HCT116 (cell line): ENCODE measurements at regions not wholly inside any gene's neighbourhood (a gene's known extent, or its start where the extent isn't known, plus 50 kb on each side); places are given as distances from the start of the nearest gene placed in this dataset.

Source experiments
- ATAC-seq: fragments of 200-7000 bp; cut with Tn5 transposase; 2 replicates; pipeline ENCODE4 v1.9.1; 2020; ENCODE audit warnings: mild to moderate bottlenecking, moderate library complexity
- BruUV-seq: library from RNA; stranded (reverse); fragments of 400-500 nt; replicated peaks from 2 replicates; lab custom pipeline; 2021; lab: Mats Ljungman, UMichigan
- CTCF ChIA-PET: fragments of 300-600 bp; sonication (Branson Sonifier 250); formaldehyde crosslinking; loops from one replicate; lab custom pipeline; 2021; ENCODE audit warnings: antibody characterized with exemption; lab: Charles Lee
- POLR2A ChIA-PET: fragments of 300-600, 350-600 bp; sonication (Branson Sonifier 250); formaldehyde crosslinking; loops from one replicate; lab custom pipeline; 2021; ENCODE audit warnings: antibody characterized with exemption; lab: Charles Lee
- RAD21 ChIA-PET, 2 experiments: fragments of 300-600 bp; sonication (Branson Sonifier 250); formaldehyde crosslinking; loops; one replicate each; lab custom pipeline; 2023; ENCODE audit warnings: low total read pairs in 2 of 2; ENCODE audit not compliant: uncharacterized antibody in 2 of 2, unreplicated experiment in 2 of 2, low non-redundant PET in 1 of 2; lab: Charles Lee
- DNase-seq: peaks from one replicate; pipeline ENCODE4 v3.0.0-alpha.2; 2010; ENCODE audit warnings: low read depth, low spot score
- H2AFZ ChIP-seq: fragments of 200-600 bp; shearing (Covaris generic), sonication (generic); 2 replicates; pipeline ENCODE4 v1.6.1; 2017; ENCODE audit warnings: low read depth, mixed run types, mixed read lengths, antibody characterized with exemption, low read length; ENCODE audit not compliant: poor library complexity, severe bottlenecking
- H3K27ac ChIP-seq: 2 replicates; pipeline ENCODE4 v1.5.1; 2012; ENCODE audit warnings: low read depth, low read length
- H3K27me3 ChIP-seq: fragments of 200-600 bp; sonication (generic); 2 replicates; pipeline ENCODE4 v1.6.1; 2016; ENCODE audit warnings: mixed run types, low read length, mixed read lengths; ENCODE audit not compliant: insufficient read depth
- H3K36me3 ChIP-seq, 2 experiments: fragments of 200-500 bp in 1 of 2; fragments of 200-600 bp in 1 of 2; sonication (Bioruptor generic) in 1 of 2; sonication (generic) in 1 of 2; 2 replicates each; pipeline versions ENCODE4 v1.5.1 to v1.6.1; 2014 to 2016; ENCODE audit warnings: low read length in 2 of 2, inconsistent platforms in 1 of 2, mixed read lengths in 1 of 2, mixed run types in 1 of 2; ENCODE audit not compliant: insufficient read depth in 2 of 2, control insufficient read depth in 1 of 2
- H3K4me1 ChIP-seq, 2 experiments: fragments of 200-600 bp in 1 of 2; sonication (generic) in 1 of 2; 2 replicates each; pipeline versions ENCODE4 v1.5.1 to v1.6.1; 2012 to 2017; ENCODE audit warnings: low read length in 2 of 2, inconsistent platforms in 1 of 2, mild to moderate bottlenecking in 1 of 2, mixed read lengths in 1 of 2, mixed run types in 1 of 2, moderate library complexity in 1 of 2; ENCODE audit not compliant: insufficient read depth in 2 of 2, control insufficient read depth in 1 of 2
- H3K4me2 ChIP-seq: fragments of 200-600 bp; sonication (generic); 2 replicates; pipeline ENCODE4 v1.6.1; 2017; ENCODE audit warnings: mixed run types, low read length, mixed read lengths
- H3K4me3 ChIP-seq, 2 experiments: fragments of 200-600 bp in 1 of 2; sonication (generic) in 1 of 2; replicated peaks in 1 of 2; 2 replicates each; pipeline ENCODE4 v1.5.1; 2011 to 2016; ENCODE audit warnings: low read length in 2 of 2, control low read depth in 1 of 2, low read depth in 1 of 2, mild to moderate bottlenecking in 1 of 2, mixed read lengths in 1 of 2, mixed run types in 1 of 2
- H3K79me2 ChIP-seq: fragments of 200-600 bp; sonication (generic); 2 replicates; pipeline ENCODE4 v1.6.1; 2017; ENCODE audit warnings: mild to moderate bottlenecking, mixed run types, low read length, moderate library complexity, mixed read lengths; ENCODE audit not compliant: insufficient read depth
- H3K9ac ChIP-seq: fragments of 200-600 bp; sonication (generic); 2 replicates; pipeline ENCODE4 v1.6.1; 2016; ENCODE audit warnings: low read length, mixed read lengths
- H3K9me2 ChIP-seq: fragments of 200-600 bp; sonication (generic), shearing (Covaris generic); 2 replicates; pipeline ENCODE4 v1.6.1; 2017; ENCODE audit warnings: mixed run types, mild to moderate bottlenecking, moderate library complexity; ENCODE audit not compliant: insufficient read depth
- H3K9me3 ChIP-seq, 2 experiments: fragments of 200-500 bp in 1 of 2; fragments of 200-600 bp in 1 of 2; sonication (Bioruptor generic) in 1 of 2; sonication (generic) in 1 of 2; 2 replicates each; pipeline ENCODE4 v1.6.1; 2014 to 2017; ENCODE audit warnings: low read length in 2 of 2, mixed read lengths in 2 of 2, inconsistent platforms in 1 of 2, low read depth in 1 of 2, mild to moderate bottlenecking in 1 of 2, mixed run types in 1 of 2, moderate library complexity in 1 of 2; ENCODE audit not compliant: control insufficient read depth in 1 of 2, insufficient read depth in 1 of 2
- H4K20me1 ChIP-seq: fragments of 200-600 bp; sonication (generic), shearing (Covaris generic); 2 replicates; pipeline ENCODE4 v1.6.1; 2017; ENCODE audit warnings: mixed run types, mild to moderate bottlenecking, moderate library complexity; ENCODE audit not compliant: insufficient read depth
- ATF3 ChIP-seq: IDR thresholded peaks from 2 replicates; pipeline ENCODE4 v1.6.1; 2012
- CBX3 ChIP-seq: IDR thresholded peaks from 2 replicates; pipeline ENCODE4 v1.6.1; 2012; ENCODE audit warnings: low read depth
- CEBPB ChIP-seq: IDR thresholded peaks from 2 replicates; pipeline ENCODE4 v1.6.1; 2012; ENCODE audit warnings: low read depth
- CTCF ChIP-seq, 3 experiments: fragments of 200-600 bp in 1 of 3; sonication (generic) in 1 of 3; IDR thresholded peaks in 2 of 3; conservative IDR thresholded peaks in 1 of 3; 2 replicates each; pipeline ENCODE4 v1.5.1; 2012 to 2017; ENCODE audit warnings: low read depth in 2 of 3, low read length in 2 of 3, antibody characterized with exemption in 1 of 3, borderline replicate concordance in 1 of 3, control low read depth in 1 of 3, mild to moderate bottlenecking in 1 of 3, mixed read lengths in 1 of 3, mixed run types in 1 of 3, moderate library complexity in 1 of 3; ENCODE audit not compliant: insufficient read depth in 1 of 3
- EGR1 ChIP-seq: IDR thresholded peaks from 2 replicates; pipeline ENCODE4 v1.6.1; 2012; ENCODE audit warnings: low read depth
- ELF1 ChIP-seq: IDR thresholded peaks from 2 replicates; pipeline ENCODE4 v1.6.1; 2012; ENCODE audit warnings: low read depth, borderline replicate concordance
- EZH2 ChIP-seq: fragments of 200-600 bp; sonication (generic); IDR thresholded peaks from 2 replicates; pipeline ENCODE4 v1.6.1; 2017; ENCODE audit warnings: antibody characterized with exemption, mixed run types
- EZH2phosphoT487 ChIP-seq: fragments of 200-600 bp; IDR thresholded peaks from 2 replicates; pipeline ENCODE4 v1.6.1; 2018; ENCODE audit warnings: antibody characterized with exemption, borderline replicate concordance
- MAX ChIP-seq: IDR thresholded peaks from 2 replicates; pipeline ENCODE4 v1.6.1; 2012
- POLR2A ChIP-seq: IDR thresholded peaks from 2 replicates; pipeline ENCODE4 v1.7.0; 2011; ENCODE audit warnings: borderline replicate concordance; ENCODE audit not compliant: insufficient read depth, insufficient read length; ENCODE audit errors: extremely low read depth
- POLR2AphosphoS5 ChIP-seq: IDR thresholded peaks from 2 replicates; pipeline ENCODE4 v1.6.1; 2011; ENCODE audit warnings: mild to moderate bottlenecking, low read depth, low read length, moderate library complexity
- RAD21 ChIP-seq: IDR thresholded peaks from 2 replicates; pipeline ENCODE4 v1.6.1; 2012; ENCODE audit warnings: low read depth, mild to moderate bottlenecking
- REST ChIP-seq: IDR thresholded peaks from 2 replicates; pipeline ENCODE4 v1.6.1; 2012; ENCODE audit warnings: low read depth
- SIN3A ChIP-seq: IDR thresholded peaks from 2 replicates; pipeline ENCODE4 v1.6.1; 2012; ENCODE audit warnings: low read depth
- SP1 ChIP-seq: IDR thresholded peaks from 2 replicates; pipeline ENCODE4 v1.6.1; 2012; ENCODE audit warnings: low read depth
- SRF ChIP-seq: IDR thresholded peaks from 2 replicates; pipeline ENCODE4 v1.6.1; 2012; ENCODE audit warnings: low read depth
- TCF7L2 ChIP-seq: IDR thresholded peaks from 2 replicates; pipeline ENCODE4 v1.7.0; 2011; ENCODE audit warnings: borderline replicate concordance, inconsistent platforms; ENCODE audit not compliant: insufficient read depth, insufficient read length; ENCODE audit errors: extremely low read depth
- YY1 ChIP-seq: IDR thresholded peaks from 2 replicates; pipeline ENCODE4 v1.6.1; 2011; ENCODE audit warnings: low read length, low read depth, moderate library complexity, mild to moderate bottlenecking; ENCODE audit not compliant: insufficient replicate concordance; ENCODE audit errors: extremely low read depth
- ZBTB33 ChIP-seq: IDR thresholded peaks from 2 replicates; pipeline ENCODE4 v1.6.1; 2011; ENCODE audit warnings: mild to moderate bottlenecking, low read length, moderate library complexity; ENCODE audit not compliant: insufficient replicate concordance; ENCODE audit errors: extremely low read depth
- intact Hi-C: fragments of 100-400 bp; cut with micrococcal nuclease; formaldehyde crosslinking; loops from 2 replicates; pipeline ENCODE4 v1.10.0; 2022

GRCh38 chr4:55277011-55277410, 69.0 kb upstream of the SRD5A3 start:
- Histone ChIP-seq H3K9me2 (no peaks in the 10 kb centered on the region), H3K79me2 (no peaks in the 10 kb centered on the region), H3K4me2 (no peak overlapping the region), H4K20me1 (no peaks in the 10 kb centered on the region), H2AFZ (no peak overlapping the region), H3K36me3 (no peaks in the 10 kb centered on the region)
- POLR2A ChIA-PET = no interaction called here
- no peak for ATAC-seq
- DNase-seq = no peak
- TF ChIP-seq SP1 (no peak), REST (no peak), EZH2 (no peak), RAD21 (no peak), SIN3A (no peak), CBX3 (no peak), SRF (no peak), ZBTB33 (no peak), CTCF (IDR thresholded peaks at IDR 0.05 in 2 of 3, conservative IDR thresholded peaks at IDR 0.05 in 1 of 3; ENCODE audit: borderline replicate concordance in 1 of 3, insufficient read depth in 1 of 3, low read depth in 2 of 3, low read length in 2 of 3) (no peak), POLR2A (no peak), MAX (no peak), CEBPB (no peak), TCF7L2 (no peak), YY1 (no peak), ATF3 (no peak), EZH2phosphoT487 (no peak), POLR2AphosphoS5 (no peak), EGR1 (no peak), ELF1 (no peak)
- TF ChIP-seq, all 23 proteins: peak for 0
- no peaks in the 10 kb centered on the region for H3K9me3 ChIP-seq
- ChIA-PET RAD21 (no interaction called here), CTCF (no interaction called here)
- no peaks in the 10 kb centered on the region for H3K4me1 ChIP-seq
- no TSS peak for BruUV-seq
- intact Hi-C loops = no loop called here
- no peak overlapping the region for H3K27ac ChIP-seq
- no peak overlapping the region for H3K4me3 ChIP-seq
- H3K27me3 ChIP-seq = 0 out of 2 replicates have a peak, but pooled peaks cover 8% of the 10 kb centered on the region
- no peak overlapping the region for H3K9ac ChIP-seq
